ENCODE measurements at regions not wholly inside any gene's neighbourhood (a gene's known extent, or its start where the extent isn't known, plus 50 kb on each side); places are given as distances from the start of the nearest gene placed in this dataset.

DNA sequence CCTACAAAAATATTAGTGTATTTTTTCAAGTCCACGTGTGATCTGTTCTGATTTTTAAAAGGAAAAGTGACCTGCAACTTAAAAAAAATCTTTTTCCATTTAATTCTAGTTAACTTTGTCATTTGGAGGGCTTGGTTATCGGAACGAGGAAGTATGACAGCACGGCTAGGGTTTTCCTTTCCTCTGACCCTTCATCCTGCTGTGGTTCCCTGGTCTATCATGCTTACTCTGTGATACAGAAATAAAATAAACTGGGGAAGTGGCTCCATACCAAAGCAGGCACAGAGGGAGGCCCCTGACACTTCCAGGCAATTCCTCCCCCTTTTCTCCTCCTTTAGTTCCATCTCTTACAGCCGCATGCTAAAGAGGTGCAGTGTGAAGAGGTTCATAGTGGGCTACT is 491.3 kb downstream of the EDEM1 start:
- Histone ChIP-seq H3K4me3 (no peak overlapping the region), H3K4me1 (ENCODE audit: control insufficient read depth in 1 of 2, low read depth in 2 of 2) (no peaks in the 10 kb centered on the region), H3K9me3 (no peaks in the 10 kb centered on the region), H3K27ac (no peak overlapping the region), H3K27me3 (replicated peaks; ENCODE audit: insufficient read depth) (no peaks in the 10 kb centered on the region), H3K36me3 (no peaks in the 10 kb centered on the region)
- ATAC-seq (ENCODE audit: insufficient number of reproducible peaks, low FRiP score, low read depth), result no peak
- TF ChIP-seq, protein P1, sequence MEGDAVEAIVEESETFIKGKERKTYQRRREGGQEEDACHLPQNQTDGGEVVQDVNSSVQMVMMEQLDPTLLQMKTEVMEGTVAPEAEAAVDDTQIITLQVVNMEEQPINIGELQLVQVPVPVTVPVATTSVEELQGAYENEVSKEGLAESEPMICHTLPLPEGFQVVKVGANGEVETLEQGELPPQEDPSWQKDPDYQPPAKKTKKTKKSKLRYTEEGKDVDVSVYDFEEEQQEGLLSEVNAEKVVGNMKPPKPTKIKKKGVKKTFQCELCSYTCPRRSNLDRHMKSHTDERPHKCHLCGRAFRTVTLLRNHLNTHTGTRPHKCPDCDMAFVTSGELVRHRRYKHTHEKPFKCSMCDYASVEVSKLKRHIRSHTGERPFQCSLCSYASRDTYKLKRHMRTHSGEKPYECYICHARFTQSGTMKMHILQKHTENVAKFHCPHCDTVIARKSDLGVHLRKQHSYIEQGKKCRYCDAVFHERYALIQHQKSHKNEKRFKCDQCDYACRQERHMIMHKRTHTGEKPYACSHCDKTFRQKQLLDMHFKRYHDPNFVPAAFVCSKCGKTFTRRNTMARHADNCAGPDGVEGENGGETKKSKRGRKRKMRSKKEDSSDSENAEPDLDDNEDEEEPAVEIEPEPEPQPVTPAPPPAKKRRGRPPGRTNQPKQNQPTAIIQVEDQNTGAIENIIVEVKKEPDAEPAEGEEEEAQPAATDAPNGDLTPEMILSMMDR (IDR thresholded peaks at IDR 0.05), result no peak
- no peak for DNase-seq (ENCODE audit: low spot score)

DNA sequence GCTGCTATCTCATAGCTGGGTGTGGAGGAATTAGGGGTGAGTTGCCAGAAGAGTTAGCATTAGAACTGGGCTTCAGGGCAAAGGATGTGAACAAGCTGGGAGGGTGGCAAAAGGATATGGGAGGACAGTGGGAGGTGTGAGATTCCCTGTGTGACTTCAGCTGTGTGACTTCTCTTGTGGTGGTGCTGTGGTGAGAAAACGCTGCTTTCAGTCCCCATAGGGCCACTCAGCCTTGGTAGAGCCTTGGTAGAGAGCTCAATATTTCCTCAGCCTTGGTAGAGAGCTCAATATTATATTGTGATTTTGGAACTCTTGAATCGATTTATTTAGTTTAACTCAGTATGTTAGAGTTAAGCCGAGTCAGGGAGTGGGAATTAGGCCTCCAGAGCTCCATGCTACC is 499.7 kb downstream of the EDEM1 start:
- no peaks in the 10 kb centered on the region for H3K4me1 ChIP-seq (ENCODE audit: control insufficient read depth in 1 of 2, low read depth in 2 of 2)
- TF ChIP-seq, protein P1 (IDR thresholded peaks at IDR 0.05), result no peak
- no peak overlapping the region for H3K4me3 ChIP-seq
- ATAC-seq (ENCODE audit: insufficient number of reproducible peaks, low FRiP score, low read depth), result no peak
- no peaks in the 10 kb centered on the region for H3K27me3 ChIP-seq (replicated peaks; ENCODE audit: insufficient read depth)
- H3K36me3 ChIP-seq, result no peaks in the 10 kb centered on the region
- peaks cover 5% of the 10 kb centered on the region for H3K9me3 ChIP-seq
- no peak for DNase-seq (ENCODE audit: low spot score)
- H3K27ac ChIP-seq, result no peak overlapping the region

DNA sequence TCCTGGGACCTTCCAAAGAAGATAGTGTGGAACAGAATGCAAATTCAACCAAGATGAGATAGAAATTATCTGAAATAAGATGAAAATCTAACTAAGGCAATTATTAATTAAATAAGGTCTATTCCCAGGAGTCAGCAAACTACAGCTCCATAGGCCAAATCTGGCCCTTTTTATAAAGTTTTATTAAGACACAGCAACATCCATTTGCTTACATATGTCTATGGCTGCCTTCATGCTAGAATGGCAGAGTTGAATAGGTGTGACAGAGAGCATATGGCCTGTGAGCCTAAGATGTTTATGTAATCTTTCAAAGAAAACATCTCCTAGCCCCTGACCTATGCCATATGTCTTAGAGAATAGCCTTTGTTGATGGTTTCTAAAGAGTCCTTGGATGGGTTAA is 503.0 kb downstream of the EDEM1 start:
- H3K4me1 ChIP-seq (ENCODE audit: control insufficient read depth in 1 of 2, low read depth in 2 of 2), result no peaks in the 10 kb centered on the region
- no peak overlapping the region for H3K4me3 ChIP-seq
- no peaks in the 10 kb centered on the region for H3K27me3 ChIP-seq (replicated peaks; ENCODE audit: insufficient read depth)
- H3K9me3 ChIP-seq, result peaks cover 5% of the 10 kb centered on the region
- ATAC-seq (ENCODE audit: insufficient number of reproducible peaks, low FRiP score, low read depth) (no peak), DNase-seq (ENCODE audit: low spot score) (no peak)
- TF ChIP-seq, protein P1 (IDR thresholded peaks at IDR 0.05), result no peak
- H3K27ac ChIP-seq, result no peak overlapping the region
- no peaks in the 10 kb centered on the region for H3K36me3 ChIP-seq

DNA sequence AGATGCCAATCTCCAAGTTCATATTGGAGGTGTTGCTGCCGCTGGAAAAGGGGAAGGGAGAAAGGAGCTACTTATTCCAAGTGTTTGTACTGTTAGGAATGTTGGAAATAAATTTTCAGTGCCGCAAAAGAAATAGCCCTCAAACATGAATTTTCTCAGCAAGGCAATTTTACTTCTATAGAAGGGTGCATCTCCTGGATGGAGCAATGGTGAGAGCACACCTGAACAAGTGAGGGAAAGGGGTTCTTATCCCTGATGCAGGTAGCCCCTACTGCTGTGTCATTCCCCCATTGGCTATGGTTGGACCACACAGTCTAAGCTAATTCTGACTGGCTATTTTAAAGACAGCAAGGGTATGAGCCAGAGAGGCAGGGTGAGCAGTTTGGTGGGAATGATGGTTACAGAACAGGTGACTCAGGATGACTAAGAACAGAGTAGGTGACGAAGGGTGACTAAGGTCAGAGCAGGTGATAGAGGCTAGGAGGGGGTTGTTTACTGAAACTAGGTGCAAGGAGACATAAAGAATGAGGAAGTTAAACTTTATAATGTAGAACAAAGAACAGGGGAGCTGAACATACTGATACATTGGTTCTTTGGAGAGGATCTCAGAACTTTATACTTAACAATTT is 503.5 kb downstream of the EDEM1 start:
- Histone ChIP-seq H3K4me1 (ENCODE audit: control insufficient read depth in 1 of 2, low read depth in 2 of 2) (no peaks in the 10 kb centered on the region), H3K36me3 (no peaks in the 10 kb centered on the region), H3K4me3 (no peak overlapping the region), H3K9me3 (peaks cover 5% of the 10 kb centered on the region), H3K27me3 (replicated peaks; ENCODE audit: insufficient read depth) (no peaks in the 10 kb centered on the region), H3K27ac (no peak overlapping the region)
- TF ChIP-seq, protein P1 (IDR thresholded peaks at IDR 0.05), result no peak
- ATAC-seq (ENCODE audit: insufficient number of reproducible peaks, low FRiP score, low read depth) (no peak), DNase-seq (ENCODE audit: low spot score) (no peak)

DNA sequence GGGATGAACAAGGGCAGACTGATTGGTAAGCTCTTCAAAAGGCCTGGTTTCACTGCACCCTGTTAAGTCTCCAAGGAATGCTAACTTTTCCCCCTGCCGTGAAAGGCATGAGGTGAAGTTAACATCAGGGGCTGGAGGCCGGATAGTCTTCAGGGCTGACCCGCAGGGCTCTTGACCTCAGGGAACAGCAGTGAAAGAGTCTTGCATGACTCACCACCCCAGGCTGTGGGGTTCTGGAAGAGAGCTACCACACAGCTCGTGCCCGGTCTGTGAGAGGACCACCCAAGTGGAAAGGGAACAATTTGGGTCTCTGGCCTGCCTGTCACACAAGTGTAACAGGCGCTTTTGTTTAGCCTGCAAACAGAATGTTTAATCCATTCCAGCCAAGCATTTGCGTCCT is 504.9 kb downstream of the EDEM1 start:
- DNase-seq (ENCODE audit: low spot score), result no peak
- no peaks in the 10 kb centered on the region for H3K27me3 ChIP-seq (replicated peaks; ENCODE audit: insufficient read depth)
- TF ChIP-seq, protein P1 (IDR thresholded peaks at IDR 0.05), result no peak
- no peaks in the 10 kb centered on the region for H3K36me3 ChIP-seq
- ATAC-seq (ENCODE audit: insufficient number of reproducible peaks, low FRiP score, low read depth), result no peak
- peaks cover 5% of the 10 kb centered on the region for H3K9me3 ChIP-seq
- H3K27ac ChIP-seq, result no peak overlapping the region
- no peaks in the 10 kb centered on the region for H3K4me1 ChIP-seq (ENCODE audit: control insufficient read depth in 1 of 2, low read depth in 2 of 2)
- no peak overlapping the region for H3K4me3 ChIP-seq
